PC-3 (cell line): ENCODE measurements at regions not wholly inside any gene's neighbourhood (a gene's known extent, or its start where the extent isn't known, plus 50 kb on each side); places are given as distances from the start of the nearest gene placed in this dataset.
"Not testable (repeated sequence)": the region's sequence is repeated elsewhere in the genome, so short reads cannot be mapped to it uniquely, and the experiment has no call there.

Source experiments
- EZH2 ChIP-seq: fragments of 300-600 bp; sonication (generic); IDR thresholded peaks from one replicate; pipeline ENCODE4 v1.6.1; 2017; ENCODE audit warnings: antibody characterized with exemption, mild to moderate bottlenecking, low read length; ENCODE audit not compliant: unreplicated experiment
- EZH2phosphoT487 ChIP-seq: fragments of 300-600 bp; sonication (generic); IDR thresholded peaks from 2 replicates; pipeline ENCODE4 v1.6.1; 2018; ENCODE audit warnings: mild to moderate bottlenecking, antibody characterized with exemption, low read length, borderline replicate concordance
- TF ChIP-seq, protein P1 (sequence below): fragments of 300-600 bp; sonication (generic); conservative IDR thresholded peaks from 2 replicates; pipeline ENCODE4 v1.5.1; 2017; ENCODE audit warnings: antibody characterized with exemption, low read depth, mild to moderate bottlenecking, low read length

DNA sequence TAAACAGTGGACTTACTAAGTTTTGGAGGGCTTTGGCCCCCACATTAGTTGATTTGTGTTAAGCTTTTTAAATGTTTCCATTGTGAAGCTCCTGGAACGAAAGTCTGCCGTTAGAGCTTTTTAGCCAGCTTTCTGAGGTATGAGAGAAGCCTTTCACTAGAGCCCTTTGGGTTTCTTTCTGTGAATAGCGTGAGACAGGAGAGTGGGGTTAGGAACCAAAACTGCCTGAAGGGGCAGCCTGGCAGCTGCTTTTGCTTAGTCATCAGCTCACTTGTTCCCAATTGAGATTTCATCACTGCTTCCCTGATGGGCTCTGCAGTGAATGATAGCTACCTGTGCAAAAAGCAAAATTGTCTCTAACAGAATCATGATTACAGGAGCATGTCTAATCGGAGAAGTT, 913.6 kb downstream of the PCDH11X start:
- TF ChIP-seq, protein P1, sequence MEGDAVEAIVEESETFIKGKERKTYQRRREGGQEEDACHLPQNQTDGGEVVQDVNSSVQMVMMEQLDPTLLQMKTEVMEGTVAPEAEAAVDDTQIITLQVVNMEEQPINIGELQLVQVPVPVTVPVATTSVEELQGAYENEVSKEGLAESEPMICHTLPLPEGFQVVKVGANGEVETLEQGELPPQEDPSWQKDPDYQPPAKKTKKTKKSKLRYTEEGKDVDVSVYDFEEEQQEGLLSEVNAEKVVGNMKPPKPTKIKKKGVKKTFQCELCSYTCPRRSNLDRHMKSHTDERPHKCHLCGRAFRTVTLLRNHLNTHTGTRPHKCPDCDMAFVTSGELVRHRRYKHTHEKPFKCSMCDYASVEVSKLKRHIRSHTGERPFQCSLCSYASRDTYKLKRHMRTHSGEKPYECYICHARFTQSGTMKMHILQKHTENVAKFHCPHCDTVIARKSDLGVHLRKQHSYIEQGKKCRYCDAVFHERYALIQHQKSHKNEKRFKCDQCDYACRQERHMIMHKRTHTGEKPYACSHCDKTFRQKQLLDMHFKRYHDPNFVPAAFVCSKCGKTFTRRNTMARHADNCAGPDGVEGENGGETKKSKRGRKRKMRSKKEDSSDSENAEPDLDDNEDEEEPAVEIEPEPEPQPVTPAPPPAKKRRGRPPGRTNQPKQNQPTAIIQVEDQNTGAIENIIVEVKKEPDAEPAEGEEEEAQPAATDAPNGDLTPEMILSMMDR: not testable (repeated sequence)
- not testable (repeated sequence) for TF ChIP-seq EZH2phosphoT487, EZH2
